Type B pancreatic cell (in vitro differentiated cells): ENCODE measurements at regions not wholly inside any gene's neighbourhood (a gene's known extent, or its start where the extent isn't known, plus 50 kb on each side); places are given as distances from the start of the nearest gene placed in this dataset.

Experiments
- DNase-seq: peaks from one replicate; pipeline ENCODE4 v3.0.0; 2021; ENCODE audit warnings: mixed read lengths; ENCODE audit not compliant: unreplicated experiment; ENCODE audit errors: extremely low spot score
- H3K27ac Mint-ChIP-seq: 2 replicates; pipeline ENCODE4 v1.8.0; 2021; ENCODE audit warnings: mild to moderate bottlenecking, mixed read lengths
- H3K27me3 Mint-ChIP-seq: 2 replicates; pipeline ENCODE4 v1.8.0; 2021; ENCODE audit warnings: mixed read lengths
- H3K36me3 Mint-ChIP-seq: 2 replicates; pipeline ENCODE4 v1.8.0; 2021; ENCODE audit warnings: mixed read lengths
- H3K4me1 Mint-ChIP-seq: one replicate; pipeline ENCODE4 v1.8.0; 2021; ENCODE audit warnings: mixed read lengths; ENCODE audit not compliant: unreplicated experiment
- H3K4me3 Mint-ChIP-seq: 2 replicates; pipeline ENCODE4 v1.8.0; 2021; ENCODE audit warnings: mild to moderate bottlenecking, mixed read lengths
- H3K9me3 Mint-ChIP-seq: 2 replicates; pipeline ENCODE4 v1.8.0; 2021; ENCODE audit warnings: mixed read lengths
- TF ChIP-seq, protein P1 (sequence below): fragments of 200-600 bp; sonication (generic); conservative IDR thresholded peaks from 2 replicates; pipeline ENCODE4 v1.5.0; 2021; ENCODE audit warnings: antibody characterized with exemption, mild to moderate bottlenecking

DNA sequence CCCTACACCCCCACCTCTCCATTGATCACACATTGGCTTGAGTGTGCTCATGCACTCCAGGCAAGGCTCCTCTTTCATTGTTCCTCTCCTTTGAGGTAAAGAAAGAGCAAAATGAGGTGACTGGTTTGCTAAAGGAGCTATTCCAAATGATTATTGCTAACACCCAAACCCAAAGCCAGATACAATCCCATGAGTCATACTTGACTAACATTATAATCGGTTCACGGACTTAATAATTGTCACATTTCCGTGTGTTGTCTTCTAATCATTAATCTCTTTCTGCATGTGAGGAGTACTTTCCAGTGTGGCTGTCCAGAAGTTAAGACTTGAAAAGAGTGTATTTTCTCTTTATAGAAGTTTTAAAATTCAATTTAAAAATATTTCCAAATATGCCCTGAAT, 174.3 kb upstream of the SFRP2 start:
- no peak for DNase-seq
- Mint-ChIP-seq H3K36me3 (no peaks in the 10 kb centered on the region), H3K27ac (no peak overlapping the region), H3K27me3 (no peaks in the 10 kb centered on the region), H3K4me1 (no peaks in the 10 kb centered on the region), H3K4me3 (no peak overlapping the region), H3K9me3 (no peaks in the 10 kb centered on the region)
- TF ChIP-seq, protein P1, sequence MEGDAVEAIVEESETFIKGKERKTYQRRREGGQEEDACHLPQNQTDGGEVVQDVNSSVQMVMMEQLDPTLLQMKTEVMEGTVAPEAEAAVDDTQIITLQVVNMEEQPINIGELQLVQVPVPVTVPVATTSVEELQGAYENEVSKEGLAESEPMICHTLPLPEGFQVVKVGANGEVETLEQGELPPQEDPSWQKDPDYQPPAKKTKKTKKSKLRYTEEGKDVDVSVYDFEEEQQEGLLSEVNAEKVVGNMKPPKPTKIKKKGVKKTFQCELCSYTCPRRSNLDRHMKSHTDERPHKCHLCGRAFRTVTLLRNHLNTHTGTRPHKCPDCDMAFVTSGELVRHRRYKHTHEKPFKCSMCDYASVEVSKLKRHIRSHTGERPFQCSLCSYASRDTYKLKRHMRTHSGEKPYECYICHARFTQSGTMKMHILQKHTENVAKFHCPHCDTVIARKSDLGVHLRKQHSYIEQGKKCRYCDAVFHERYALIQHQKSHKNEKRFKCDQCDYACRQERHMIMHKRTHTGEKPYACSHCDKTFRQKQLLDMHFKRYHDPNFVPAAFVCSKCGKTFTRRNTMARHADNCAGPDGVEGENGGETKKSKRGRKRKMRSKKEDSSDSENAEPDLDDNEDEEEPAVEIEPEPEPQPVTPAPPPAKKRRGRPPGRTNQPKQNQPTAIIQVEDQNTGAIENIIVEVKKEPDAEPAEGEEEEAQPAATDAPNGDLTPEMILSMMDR: no peak

- Mint-ChIP-seq H3K4me1 (no peaks in the 10 kb centered on the region), H3K27ac (no peak overlapping the region), H3K9me3 (no peaks in the 10 kb centered on the region)
Observed at GRCh38 chr4:153962311-153963039, 173.6 kb upstream of the SFRP2 start.

DNA sequence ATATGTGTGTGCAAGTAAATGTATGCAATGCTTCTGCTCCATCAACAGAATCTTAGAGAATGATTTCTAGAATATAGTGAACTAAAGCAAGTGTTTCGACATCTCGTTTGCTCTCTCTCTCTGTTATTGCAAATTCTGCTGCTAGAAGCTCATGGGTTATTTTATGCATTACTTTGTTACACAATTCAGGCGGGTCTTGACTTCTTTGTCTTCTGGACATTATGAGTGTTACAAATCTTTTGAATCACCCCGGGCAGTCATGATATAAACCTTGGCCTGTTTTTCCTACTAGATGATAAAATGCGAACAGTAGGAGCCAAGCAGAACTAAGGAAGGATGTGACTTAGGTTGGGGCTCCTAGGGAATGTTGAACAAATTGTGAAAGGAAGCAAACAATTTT, 166.4 kb upstream of the SFRP2 start:
- no peaks in the 10 kb centered on the region for H3K36me3 Mint-ChIP-seq
- no peaks in the 10 kb centered on the region for H3K27me3 Mint-ChIP-seq
- no peak for DNase-seq
- H3K27ac Mint-ChIP-seq: no peak overlapping the region
- H3K4me1 Mint-ChIP-seq: no peaks in the 10 kb centered on the region
- H3K9me3 Mint-ChIP-seq: no peaks in the 10 kb centered on the region
- H3K4me3 Mint-ChIP-seq: no peak overlapping the region
- TF ChIP-seq, protein P1: no peak

More at GRCh38 chr4:153962311-153963039, 173.6 kb upstream of the SFRP2 start:
- Mint-ChIP-seq H3K36me3 (no peaks in the 10 kb centered on the region), H3K4me3 (no peak overlapping the region), H3K27me3 (no peaks in the 10 kb centered on the region)
- no peak for DNase-seq
- TF ChIP-seq, protein P1: no peak

- Mint-ChIP-seq H3K4me1 (no peaks in the 10 kb centered on the region), H3K27me3 (no peaks in the 10 kb centered on the region), H3K36me3 (no peaks in the 10 kb centered on the region), H3K4me3 (no peak overlapping the region), H3K27ac (no peak overlapping the region), H3K9me3 (no peaks in the 10 kb centered on the region)
- TF ChIP-seq, protein P1: no peak
- no peak for DNase-seq
Observed at GRCh38 chr4:153954654-153955053, 165.8 kb upstream of the SFRP2 start.

DNA sequence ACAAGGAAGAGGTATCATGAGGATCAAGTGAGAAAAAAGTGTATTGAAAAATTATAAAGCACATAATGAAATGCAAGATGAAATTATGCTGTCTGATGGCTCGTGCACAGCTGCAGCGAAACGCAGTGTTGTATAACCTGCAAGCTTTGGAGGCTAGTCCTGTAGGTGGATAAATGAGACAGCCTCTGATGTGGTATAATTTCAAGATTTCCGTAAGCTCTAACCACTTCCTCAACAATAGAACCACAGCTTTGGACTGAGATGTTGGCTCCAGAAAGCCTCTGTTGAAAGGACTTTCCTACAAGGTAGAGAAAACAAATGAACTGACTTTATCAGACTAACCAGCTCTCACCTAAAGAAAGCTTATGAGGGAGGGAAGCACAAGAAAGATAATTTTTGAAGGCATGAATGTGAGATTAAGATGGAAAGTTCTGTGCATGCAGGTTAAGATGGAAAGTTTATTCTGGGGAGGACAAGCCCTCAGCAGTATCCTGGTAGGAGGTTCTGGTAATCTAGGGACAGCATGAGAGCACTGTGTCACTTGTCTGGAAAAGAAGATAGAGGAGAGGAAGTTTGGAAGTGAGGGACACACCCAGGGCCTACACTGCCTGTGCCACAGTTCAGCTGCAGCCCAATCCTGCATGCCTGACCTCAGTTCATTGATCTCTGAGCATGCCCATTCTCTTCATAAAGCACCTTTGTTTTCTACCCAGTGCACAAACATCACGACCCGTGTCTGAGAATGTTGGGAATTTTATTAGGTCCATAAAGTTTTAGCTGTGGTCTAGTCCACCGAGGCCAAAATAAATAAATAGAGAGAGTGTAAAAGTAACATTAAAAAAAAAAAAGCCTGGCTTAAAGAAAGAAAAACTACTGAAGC, 161.5 kb upstream of the SFRP2 start:
- no peak for DNase-seq
- Mint-ChIP-seq H3K27ac (no peak overlapping the region), H3K27me3 (no peaks in the 10 kb centered on the region), H3K4me3 (no peak overlapping the region), H3K36me3 (no peaks in the 10 kb centered on the region), H3K9me3 (no peaks in the 10 kb centered on the region), H3K4me1 (no peaks in the 10 kb centered on the region)
- TF ChIP-seq, protein P1: no peak
